ENCODE measurements at regions not wholly inside any gene's neighbourhood (a gene's known extent, or its start where the extent isn't known, plus 50 kb on each side); places are given as distances from the start of the nearest gene placed in this dataset.

GRCh38 chr18:64734063-64734462 lies 585.2 kb upstream of the LINC00305 start:
- TF ChIP-seq CTCF (IDR thresholded peaks at IDR 0.05): no peak
- TF ChIP-seq POLR2A (IDR thresholded peaks at IDR 0.05): no peak
- no peak for TF ChIP-seq EP300 (IDR thresholded peaks at IDR 0.05)
